ENCODE measurements at regions not wholly inside any gene's neighbourhood (a gene's known extent, or its start where the extent isn't known, plus 50 kb on each side); places are given as distances from the start of the nearest gene placed in this dataset.

DNA sequence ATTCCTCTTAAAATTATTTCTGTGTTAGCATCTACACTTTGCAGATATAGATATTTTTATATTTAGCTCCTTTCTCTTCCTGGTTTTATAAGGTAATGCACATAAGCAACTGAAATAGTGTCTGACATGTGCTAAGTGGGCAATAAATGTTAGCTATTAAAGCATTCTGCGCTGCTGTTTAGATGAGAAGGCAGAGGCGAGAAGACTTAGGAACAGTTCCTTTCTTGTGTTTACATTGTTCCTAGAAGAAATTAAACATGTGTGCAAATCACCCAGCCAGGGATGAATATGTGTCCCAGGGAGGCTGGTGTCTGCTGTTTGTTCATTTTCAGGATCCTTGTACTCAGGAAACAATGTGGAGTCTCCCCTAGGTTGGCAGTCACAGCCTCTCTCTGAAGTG lies 292.3 kb downstream of the PMP22 start:
- TF ChIP-seq, protein P1, sequence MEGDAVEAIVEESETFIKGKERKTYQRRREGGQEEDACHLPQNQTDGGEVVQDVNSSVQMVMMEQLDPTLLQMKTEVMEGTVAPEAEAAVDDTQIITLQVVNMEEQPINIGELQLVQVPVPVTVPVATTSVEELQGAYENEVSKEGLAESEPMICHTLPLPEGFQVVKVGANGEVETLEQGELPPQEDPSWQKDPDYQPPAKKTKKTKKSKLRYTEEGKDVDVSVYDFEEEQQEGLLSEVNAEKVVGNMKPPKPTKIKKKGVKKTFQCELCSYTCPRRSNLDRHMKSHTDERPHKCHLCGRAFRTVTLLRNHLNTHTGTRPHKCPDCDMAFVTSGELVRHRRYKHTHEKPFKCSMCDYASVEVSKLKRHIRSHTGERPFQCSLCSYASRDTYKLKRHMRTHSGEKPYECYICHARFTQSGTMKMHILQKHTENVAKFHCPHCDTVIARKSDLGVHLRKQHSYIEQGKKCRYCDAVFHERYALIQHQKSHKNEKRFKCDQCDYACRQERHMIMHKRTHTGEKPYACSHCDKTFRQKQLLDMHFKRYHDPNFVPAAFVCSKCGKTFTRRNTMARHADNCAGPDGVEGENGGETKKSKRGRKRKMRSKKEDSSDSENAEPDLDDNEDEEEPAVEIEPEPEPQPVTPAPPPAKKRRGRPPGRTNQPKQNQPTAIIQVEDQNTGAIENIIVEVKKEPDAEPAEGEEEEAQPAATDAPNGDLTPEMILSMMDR (IDR thresholded peaks at IDR 0.05; ENCODE audit: low read length): no peak
- TF ChIP-seq EZH2 (IDR thresholded peaks at IDR 0.05; ENCODE audit: borderline replicate concordance, low read length): no peak
